ENCODE measurements at regions not wholly inside any gene's neighbourhood (a gene's known extent, or its start where the extent isn't known, plus 50 kb on each side); places are given as distances from the start of the nearest gene placed in this dataset.
"Not testable (repeated sequence)": the region's sequence is repeated elsewhere in the genome, so short reads cannot be mapped to it uniquely, and the experiment has no call there.

- no peak for DNase-seq
Observed at GRCh38 chr12:124651516-124652273, 84.3 kb upstream of the NCOR2 start.

GRCh38 chr12:124650912-124651311 is 83.5 kb upstream of the NCOR2 start:
- no peak for DNase-seq

GRCh38 chr12:124648710-124649384 is 81.4 kb upstream of the NCOR2 start:
- no peak for DNase-seq

GRCh38 chr12:124647316-124647715 is 79.9 kb upstream of the NCOR2 start:
- DNase-seq, result no peak

- no peak for DNase-seq
Observed at GRCh38 chr12:124646385-124647230, 79.2 kb upstream of the NCOR2 start.

- no peak for DNase-seq
Observed at GRCh38 chr12:124645530-124646244, 78.3 kb upstream of the NCOR2 start.

- DNase-seq, result not testable (repeated sequence)
Observed at GRCh38 chr12:124643768-124644167, 76.4 kb upstream of the NCOR2 start.

- no peak for DNase-seq
Observed at GRCh38 chr12:124642105-124642504, 74.7 kb upstream of the NCOR2 start.

GRCh38 chr12:124641591-124641990 is 74.2 kb upstream of the NCOR2 start:
- no peak for DNase-seq

GRCh38 chr12:124640056-124640455 is 72.6 kb upstream of the NCOR2 start:
- DNase-seq, result no peak

- DNase-seq, result no peak
Observed at GRCh38 chr12:124639122-124639806, 71.9 kb upstream of the NCOR2 start.

- DNase-seq, result no peak
Observed at GRCh38 chr12:124637581-124637981, 70.2 kb upstream of the NCOR2 start.

- no peak for DNase-seq
Observed at GRCh38 chr12:124637163-124637562, 69.8 kb upstream of the NCOR2 start.

GRCh38 chr12:124636138-124636978 is 68.9 kb upstream of the NCOR2 start:
- no peak for DNase-seq

GRCh38 chr12:124635316-124635715 is 67.9 kb upstream of the NCOR2 start:
- DNase-seq, result no peak

- no peak for DNase-seq
Observed at GRCh38 chr12:124633365-124634362, 66.3 kb upstream of the NCOR2 start.

GRCh38 chr12:124632519-124632984 is 65.1 kb upstream of the NCOR2 start:
- no peak for DNase-seq

- DNase-seq, result no peak
Observed at GRCh38 chr12:124631681-124632256, 64.4 kb upstream of the NCOR2 start.

GRCh38 chr12:124630791-124631313 is 63.4 kb upstream of the NCOR2 start:
- no peak for DNase-seq

Data from cerebellar nuclear complex (tissue), 1 donor.